DOHH2 (cell line): ENCODE measurements at regions not wholly inside any gene's neighbourhood (a gene's known extent, or its start where the extent isn't known, plus 50 kb on each side); places are given as distances from the start of the nearest gene placed in this dataset.

Source experiments
- EZH2phosphoT487 ChIP-seq: fragments of 200-600 bp; sonication (generic); IDR thresholded peaks from 2 replicates; pipeline ENCODE4 v1.6.1; 2017; ENCODE audit warnings: borderline replicate concordance, mild to moderate bottlenecking, antibody characterized with exemption, low read length, moderate library complexity, mixed read lengths
- TF ChIP-seq, protein P1 (sequence below): fragments of 200-600 bp; sonication (generic); IDR thresholded peaks from one replicate; pipeline ENCODE4 v1.5.1; 2014; ENCODE audit warnings: antibody characterized with exemption, mild to moderate bottlenecking, low read depth, low read length; ENCODE audit not compliant: poor library complexity, severe bottlenecking

- TF ChIP-seq EZH2phosphoT487: no peak
- TF ChIP-seq, protein P1, sequence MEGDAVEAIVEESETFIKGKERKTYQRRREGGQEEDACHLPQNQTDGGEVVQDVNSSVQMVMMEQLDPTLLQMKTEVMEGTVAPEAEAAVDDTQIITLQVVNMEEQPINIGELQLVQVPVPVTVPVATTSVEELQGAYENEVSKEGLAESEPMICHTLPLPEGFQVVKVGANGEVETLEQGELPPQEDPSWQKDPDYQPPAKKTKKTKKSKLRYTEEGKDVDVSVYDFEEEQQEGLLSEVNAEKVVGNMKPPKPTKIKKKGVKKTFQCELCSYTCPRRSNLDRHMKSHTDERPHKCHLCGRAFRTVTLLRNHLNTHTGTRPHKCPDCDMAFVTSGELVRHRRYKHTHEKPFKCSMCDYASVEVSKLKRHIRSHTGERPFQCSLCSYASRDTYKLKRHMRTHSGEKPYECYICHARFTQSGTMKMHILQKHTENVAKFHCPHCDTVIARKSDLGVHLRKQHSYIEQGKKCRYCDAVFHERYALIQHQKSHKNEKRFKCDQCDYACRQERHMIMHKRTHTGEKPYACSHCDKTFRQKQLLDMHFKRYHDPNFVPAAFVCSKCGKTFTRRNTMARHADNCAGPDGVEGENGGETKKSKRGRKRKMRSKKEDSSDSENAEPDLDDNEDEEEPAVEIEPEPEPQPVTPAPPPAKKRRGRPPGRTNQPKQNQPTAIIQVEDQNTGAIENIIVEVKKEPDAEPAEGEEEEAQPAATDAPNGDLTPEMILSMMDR: no peak
Measured at GRCh38 chr6:21341910-21342309, 251.6 kb upstream of the SOX4 start.
